K562 (cell line): ENCODE measurements at regions not wholly inside any gene's neighbourhood (a gene's known extent, or its start where the extent isn't known, plus 50 kb on each side); places are given as distances from the start of the nearest gene placed in this dataset.
A peak's percentile ranks its signal among the peaks of the same experiment; 100 is the strongest.

Experiments used
- ATF7 ChIP-seq: fragments of 450-650 bp; IDR thresholded peaks from 2 replicates; pipeline ENCODE4 v1.7.1; 2014; ENCODE audit warnings: mild to moderate bottlenecking, moderate library complexity
- CHAMP1 ChIP-seq: fragments of 450-650 bp; IDR thresholded peaks from 2 replicates; pipeline ENCODE4 v1.6.1; 2016; ENCODE audit warnings: mild to moderate bottlenecking
- CTCF ChIP-seq, 3 experiments: IDR thresholded peaks in 2 of 3; conservative IDR thresholded peaks in 1 of 3; 2 replicates each; pipeline ENCODE4 v1.5.1; 2011 to 2012; ENCODE audit warnings: low read length in 3 of 3, mild to moderate bottlenecking in 3 of 3, control low read depth in 2 of 3, improper control_type of control experiment in 1 of 3, inconsistent platforms in 1 of 3, low read depth in 1 of 3, mixed read lengths in 1 of 3, moderate library complexity in 1 of 3; ENCODE audit not compliant: insufficient read depth in 2 of 3
- HES1 ChIP-seq: fragments of 450-650 bp; IDR thresholded peaks from 2 replicates; pipeline ENCODE4 v1.6.1; 2016; ENCODE audit warnings: low read depth, mild to moderate bottlenecking, moderate library complexity
- NR2C2 ChIP-seq, 2 experiments: fragments of 200-800 bp in 1 of 2; sonication (Bioruptor generic) in 1 of 2; sonication (generic) in 1 of 2; formaldehyde crosslinking in 1 of 2; IDR thresholded peaks; 2 replicates each; pipeline versions ENCODE4 v1.6.1 to v1.8.0; 2016 to 2022; ENCODE audit warnings: mild to moderate bottlenecking in 1 of 2, missing compliant biosample characterization in 1 of 2, missing genetic modification characterization in 1 of 2, missing genetic modification reagents in 1 of 2
- RAD21 ChIP-seq, 2 experiments: fragments of 250-450 bp in 1 of 2; fragments of 450-650 bp in 1 of 2; sonication (Bioruptor Pico) in 1 of 2; formaldehyde crosslinking in 1 of 2; IDR thresholded peaks in 1 of 2; conservative IDR thresholded peaks in 1 of 2; 2 replicates each; pipeline versions ENCODE4 v1.4.0 to v1.8.0; 2020 to 2022; ENCODE audit warnings: mild to moderate bottlenecking in 2 of 2, moderate library complexity in 1 of 2

GRCh38 chr7:118352867-118353453, 128.5 kb downstream of the ANKRD7 start (continued):
- no peak for TF ChIP-seq NR2C2 (CRISPR knock-in tag; IDR thresholded peaks at IDR 0.05)
- TF ChIP-seq NR2C2 (tag; IDR thresholded peaks at IDR 0.05), result 0 out of 2 replicates have a peak, but pooled peaks have one; percentile 18
- peak in 1 of 3 experiments; percentile 36; a peak in 2 of 6 replicates for TF ChIP-seq CTCF (IDR thresholded peaks at IDR 0.05 in 2 of 3, conservative IDR thresholded peaks at IDR 0.05 in 1 of 3; ENCODE audit: insufficient read depth in 2 of 3, low read depth in 1 of 3, low read length in 3 of 3)
- TF ChIP-seq ATF7, result no peak
- no peak for TF ChIP-seq CHAMP1
- no peak for TF ChIP-seq HES1
- peak; percentile 83 to 91 for TF ChIP-seq RAD21 (CRISPR knock-in tag; conservative IDR thresholded peaks at IDR 0.05 in 1 of 2, IDR thresholded peaks at IDR 0.05 in 1 of 2)
